SK-N-DZ (cell line): ENCODE measurements at regions not wholly inside any gene's neighbourhood (a gene's known extent, or its start where the extent isn't known, plus 50 kb on each side); places are given as distances from the start of the nearest gene placed in this dataset.
"Not testable (repeated sequence)": the region's sequence is repeated elsewhere in the genome, so short reads cannot be mapped to it uniquely, and the experiment has no call there.

Source experiments
- DNase-seq: peaks from one replicate; pipeline ENCODE4 v3.0.0-alpha.2; 2015; ENCODE audit warnings: low spot score

GRCh38 chr4:83921124-83921523, 385.2 kb downstream of the GPAT3 start:
- DNase-seq, result no peak

DNA sequence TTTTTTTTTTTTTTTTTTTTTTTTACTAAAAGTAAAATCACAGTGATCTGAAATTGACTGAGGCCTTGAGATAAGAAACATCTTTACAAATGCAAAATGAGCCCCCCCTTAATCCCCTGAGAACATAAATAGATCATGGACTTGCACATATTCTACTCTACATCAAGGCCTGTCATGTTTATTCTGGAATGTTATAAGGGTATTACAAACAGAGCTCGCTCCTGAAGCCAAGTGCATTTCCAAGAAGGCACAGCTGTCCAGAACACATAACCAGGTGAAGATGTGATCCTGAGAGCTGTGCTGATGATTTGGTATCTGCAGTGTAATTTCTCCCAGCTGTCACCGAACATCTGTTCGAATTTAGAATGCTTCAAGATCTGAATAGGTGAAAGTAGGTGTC, 384.5 kb downstream of the GPAT3 start:
- no peak for DNase-seq

- DNase-seq, result peak; percentile 2
These were observed 381.7 kb downstream of the GPAT3 start for GRCh38 chr4:83917572-83917971.

GRCh38 chr4:83910693-83911092, 374.8 kb downstream of the GPAT3 start:
- DNase-seq, result no peak

DNA sequence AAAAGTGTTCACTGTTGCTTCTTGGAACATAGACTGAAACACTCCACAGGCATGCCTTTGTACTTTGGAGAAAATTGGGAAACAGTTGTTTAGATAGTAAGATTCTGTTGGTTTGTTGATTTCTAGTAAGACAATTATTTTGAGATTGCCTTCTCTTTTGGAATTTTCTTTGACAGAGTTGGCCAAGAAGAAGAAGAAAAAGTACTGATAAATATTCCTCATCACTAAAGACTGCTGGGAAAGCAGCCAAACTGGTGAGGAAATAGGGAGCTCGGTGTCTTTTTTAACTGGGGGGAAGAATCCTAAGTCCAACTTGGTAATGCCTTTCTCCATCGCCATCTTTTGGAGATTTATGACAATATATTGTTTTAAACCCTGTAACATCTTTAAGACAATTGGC, 370.7 kb downstream of the GPAT3 start:
- no peak for DNase-seq

GRCh38 chr4:83905952-83906351, 370.0 kb downstream of the GPAT3 start:
- DNase-seq, result peak; percentile 21

DNA sequence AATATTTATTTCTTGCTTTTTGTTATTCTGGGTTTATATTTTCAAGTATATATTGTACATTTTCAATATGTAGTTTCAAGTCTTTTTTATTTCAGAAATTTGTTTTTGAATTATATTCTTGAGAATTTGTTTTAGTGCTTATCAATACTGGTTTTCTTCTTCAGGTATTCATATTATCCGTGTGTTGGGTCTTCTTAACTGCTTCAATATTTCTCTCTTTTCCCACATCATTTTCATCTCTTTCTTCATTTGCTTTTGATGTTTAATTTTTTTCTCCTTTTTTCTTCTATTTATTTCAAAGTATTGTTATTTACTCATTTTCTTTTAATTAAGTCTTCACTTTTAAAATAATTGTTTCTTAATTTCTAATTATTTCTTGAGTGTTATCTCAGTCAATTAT, 367.8 kb downstream of the GPAT3 start:
- DNase-seq, result not testable (repeated sequence)

GRCh38 chr4:83894831-83895230, 358.9 kb downstream of the GPAT3 start:
- no peak for DNase-seq

DNA sequence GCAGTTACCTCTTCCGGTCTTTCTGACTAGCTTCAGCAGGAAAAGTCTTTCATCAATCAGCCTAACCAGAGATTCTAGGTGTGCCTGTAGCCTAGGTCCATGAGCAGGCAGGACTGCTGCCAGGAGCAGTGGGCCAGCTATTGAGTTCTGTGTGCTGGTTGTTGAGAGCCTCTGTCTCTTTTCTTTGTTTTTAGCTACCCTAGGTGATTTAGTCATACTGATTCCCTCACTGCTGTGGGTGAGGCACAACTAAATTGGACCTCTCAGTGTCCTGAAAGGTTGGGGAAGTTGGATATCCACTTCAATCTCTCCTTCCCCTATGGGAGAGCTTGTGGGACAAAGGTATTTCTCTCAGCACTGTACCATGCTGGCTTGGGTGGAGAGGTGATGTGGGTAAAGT, 354.9 kb downstream of the GPAT3 start:
- no peak for DNase-seq

GRCh38 chr4:83890231-83890630, 354.3 kb downstream of the GPAT3 start:
- no peak for DNase-seq

GRCh38 chr4:83889802-83890201, 353.9 kb downstream of the GPAT3 start:
- DNase-seq, result no peak

GRCh38 chr4:83885256-83886182, 349.6 kb downstream of the GPAT3 start:
- DNase-seq, result no peak

DNA sequence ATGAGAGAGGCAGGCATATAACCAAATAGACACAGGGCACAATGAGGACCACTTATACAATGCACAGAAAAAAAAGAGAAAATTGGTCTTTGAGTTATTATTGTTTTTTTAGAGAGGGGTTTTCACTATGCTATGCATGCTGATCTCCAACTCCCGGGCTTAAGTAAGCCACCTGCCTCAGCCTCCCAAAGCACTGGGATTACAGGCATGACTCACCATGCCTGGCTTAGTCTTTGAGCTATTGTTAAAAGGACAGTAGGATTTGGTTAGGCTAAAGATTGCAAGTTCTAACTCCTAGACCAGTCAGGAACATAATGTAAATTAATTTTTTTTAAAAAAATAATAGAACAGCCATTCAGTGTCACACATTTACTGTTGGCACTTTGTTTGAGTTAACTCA, 340.1 kb downstream of the GPAT3 start:
- no peak for DNase-seq

GRCh38 chr4:83875437-83875836, 339.5 kb downstream of the GPAT3 start:
- no peak for DNase-seq

GRCh38 chr4:83873996-83874395, 338.1 kb downstream of the GPAT3 start:
- no peak for DNase-seq

GRCh38 chr4:83870328-83870950, 334.5 kb downstream of the GPAT3 start:
- DNase-seq, result no peak

GRCh38 chr4:83866834-83867621, 331.1 kb downstream of the GPAT3 start:
- DNase-seq, result no peak

DNA sequence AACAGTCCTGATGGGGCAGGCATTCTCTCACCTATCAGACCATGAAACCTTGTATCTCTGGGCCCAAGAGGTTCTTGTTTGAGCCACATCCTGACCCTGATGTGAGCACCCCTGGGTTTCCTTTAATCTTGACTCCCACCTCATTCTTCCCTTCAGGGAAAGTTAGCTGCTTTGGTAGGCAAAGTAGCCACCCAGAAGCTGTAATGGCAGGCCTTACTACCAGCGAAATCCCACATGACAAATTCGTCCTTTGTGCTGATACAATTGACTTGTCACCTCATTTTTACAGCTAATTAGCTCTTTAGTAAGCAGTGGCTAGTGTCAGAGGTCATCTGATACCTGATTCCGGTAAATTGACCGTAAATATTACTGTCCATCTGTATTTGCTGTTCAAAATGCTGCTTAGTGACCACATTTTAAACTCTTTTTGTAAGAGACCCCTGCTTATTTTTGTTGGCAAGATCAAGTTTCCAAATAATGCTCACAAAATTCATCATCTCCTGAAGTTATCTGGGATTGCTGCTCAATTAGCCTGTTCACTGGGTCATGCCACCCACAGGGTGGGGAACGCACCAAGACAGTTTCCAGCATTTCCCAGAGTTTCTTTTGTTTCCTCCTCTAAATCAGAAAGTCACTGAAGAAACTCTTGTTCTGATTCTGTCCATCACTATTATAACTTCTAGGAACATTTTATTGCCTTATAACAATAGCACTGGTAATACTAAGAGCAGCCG, 329.7 kb downstream of the GPAT3 start:
- DNase-seq, result no peak

DNA sequence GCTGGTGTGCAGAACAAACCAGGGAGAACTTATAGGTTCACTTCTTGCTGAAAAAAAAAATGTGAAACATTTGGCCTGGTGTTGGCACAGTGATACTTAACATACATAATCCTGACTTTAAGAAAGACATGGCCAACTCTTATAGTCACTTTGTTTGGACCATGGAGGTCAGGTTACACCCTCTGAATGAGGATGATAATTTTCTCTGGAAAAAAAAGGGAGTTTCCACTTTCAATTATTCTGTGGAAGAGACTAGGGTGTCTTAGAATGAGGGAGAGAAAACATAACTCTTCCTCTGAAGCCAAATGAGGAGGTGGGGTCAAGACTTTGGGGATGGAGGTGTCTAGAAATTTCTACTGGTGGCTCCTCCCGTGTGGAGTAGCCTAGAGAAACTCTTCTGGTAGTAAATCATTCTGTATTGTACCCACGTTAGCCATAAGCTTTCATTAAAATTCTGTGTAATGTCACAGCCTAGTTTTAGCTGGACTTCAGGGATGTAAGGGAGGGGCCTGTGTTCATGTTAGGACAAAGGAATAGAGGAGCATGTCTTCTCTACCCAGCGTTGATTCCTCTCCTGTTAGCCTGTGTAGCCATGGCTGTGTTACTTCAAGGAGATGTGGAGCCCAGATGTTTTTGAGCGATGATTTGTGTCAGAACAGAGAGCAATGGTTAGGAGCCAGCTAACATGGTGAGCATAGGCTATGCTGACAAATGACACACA, 328.3 kb downstream of the GPAT3 start:
- no peak for DNase-seq

- no peak for DNase-seq
These were observed 326.6 kb downstream of the GPAT3 start for GRCh38 chr4:83862471-83862870.

DNA sequence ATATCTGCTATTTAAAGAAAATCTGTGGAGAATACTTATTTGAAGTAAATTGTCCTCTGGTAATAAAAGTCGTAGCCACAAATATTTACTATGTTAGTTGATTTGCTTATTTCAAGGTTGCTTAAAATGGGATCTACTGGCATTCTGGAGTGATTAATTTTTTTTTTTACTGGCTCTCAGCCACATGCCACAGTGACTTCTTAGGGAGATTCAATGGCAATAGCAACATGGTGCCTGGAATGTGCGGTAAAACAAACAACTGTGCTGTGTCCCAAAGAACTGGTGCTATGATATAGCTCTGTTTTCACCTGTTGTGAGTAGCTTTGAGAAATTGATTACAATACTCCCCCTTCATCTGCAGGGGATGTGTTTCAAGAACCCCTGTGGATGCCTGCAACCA, 324.3 kb downstream of the GPAT3 start:
- no peak for DNase-seq
